ENCODE measurements at regions not wholly inside any gene's neighbourhood (a gene's known extent, or its start where the extent isn't known, plus 50 kb on each side); places are given as distances from the start of the nearest gene placed in this dataset.

- H3K36me3 Mint-ChIP-seq: no peaks in the 10 kb centered on the region
- H3K27ac Mint-ChIP-seq: no peak overlapping the region
- H3K9me3 ChIP-seq (ENCODE audit: low read length): no peaks in the 10 kb centered on the region
Measured at GRCh38 chr21:40901691-40902090, 54.7 kb upstream of the DSCAM start.

GRCh38 chr21:40902299-40902698 is 55.3 kb upstream of the DSCAM start:
- Mint-ChIP-seq H3K4me1 (no peaks in the 10 kb centered on the region), H3K36me3 (no peaks in the 10 kb centered on the region), H3K9me3 (peaks cover 0 to 12% (median 6%) of the 10 kb centered on the region in 5 donors), H3K4me3 (no peak overlapping the region), H3K27ac (no peak overlapping the region), H3K27me3 (peaks cover 0 to 4% of the 10 kb centered on the region in 2 donors)
- ChIA-PET POLR2A (no interaction called here), CTCF (no interaction called here)
- H3K27me3 ChIP-seq (ENCODE audit: insufficient read depth, low read length, poor library complexity, severe bottlenecking): no peaks in the 10 kb centered on the region
- H3K27ac ChIP-seq (ENCODE audit: low read depth, low read length): no peak overlapping the region
- H3K4me3 ChIP-seq (ENCODE audit: low read length): no peak overlapping the region
- no peak for DNase-seq
- no peaks in the 10 kb centered on the region for H3K36me3 ChIP-seq (ENCODE audit: insufficient read depth, low read length)
- H3K9me3 ChIP-seq (ENCODE audit: low read length): no peaks in the 10 kb centered on the region
- no peaks in the 10 kb centered on the region for H3K4me1 ChIP-seq (ENCODE audit: insufficient read depth, low read length)

More at GRCh38 chr21:40901691-40902090, 54.7 kb upstream of the DSCAM start:
- H3K36me3 ChIP-seq (ENCODE audit: insufficient read depth, low read length): no peaks in the 10 kb centered on the region
- H3K4me1 ChIP-seq (ENCODE audit: insufficient read depth, low read length): no peaks in the 10 kb centered on the region
- Mint-ChIP-seq H3K4me3 (no peak overlapping the region), H3K4me1 (no peaks in the 10 kb centered on the region), H3K27me3 (peaks cover 0 to 4% of the 10 kb centered on the region in 2 donors), H3K9me3 (peaks cover 0 to 14% (median 12%) of the 10 kb centered on the region in 5 donors)
- no peak for DNase-seq
- H3K27me3 ChIP-seq (ENCODE audit: insufficient read depth, low read length, poor library complexity, severe bottlenecking): no peaks in the 10 kb centered on the region
- ChIA-PET POLR2A (no interaction called here), CTCF (no interaction called here)
- no peak overlapping the region for H3K4me3 ChIP-seq (ENCODE audit: low read length)
- no peak overlapping the region for H3K27ac ChIP-seq (ENCODE audit: low read depth, low read length)

DNA sequence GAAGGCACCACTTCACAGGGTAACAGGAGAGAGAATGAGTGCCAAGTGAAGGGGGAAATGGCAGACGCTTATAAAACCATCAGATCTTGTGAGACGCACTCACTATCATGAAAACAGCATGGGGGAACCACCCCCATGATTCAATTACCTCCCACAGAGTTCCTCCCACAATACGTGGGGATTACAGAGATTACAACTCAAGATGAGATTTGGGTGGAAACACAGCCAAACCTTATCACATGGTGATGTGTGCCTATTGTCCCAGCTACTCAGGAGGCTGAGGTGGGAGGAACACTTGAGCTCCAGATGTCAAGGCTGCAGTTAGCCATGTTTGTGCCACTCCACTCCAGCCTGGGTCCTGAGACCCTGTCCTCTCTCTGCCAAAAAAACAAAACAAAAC is 56.0 kb upstream of the DSCAM start:
- no peaks in the 10 kb centered on the region for H3K4me1 ChIP-seq (ENCODE audit: insufficient read depth, low read length)
- H3K4me1 Mint-ChIP-seq: no peaks in the 10 kb centered on the region
- no peak overlapping the region for H3K27ac ChIP-seq (ENCODE audit: low read depth, low read length)
- H3K36me3 Mint-ChIP-seq: no peaks in the 10 kb centered on the region
- CTCF ChIA-PET: no interaction called here
- no peak overlapping the region for H3K27ac Mint-ChIP-seq
- no peaks in the 10 kb centered on the region for H3K9me3 ChIP-seq (ENCODE audit: low read length)
- H3K36me3 ChIP-seq (ENCODE audit: insufficient read depth, low read length): no peaks in the 10 kb centered on the region
- no peak overlapping the region for H3K4me3 ChIP-seq (ENCODE audit: low read length)
- POLR2A ChIA-PET: no interaction called here
- no peak for DNase-seq
- no peaks in the 10 kb centered on the region for H3K27me3 ChIP-seq (ENCODE audit: insufficient read depth, low read length, poor library complexity, severe bottlenecking)
- H3K4me3 Mint-ChIP-seq: no peak overlapping the region
- H3K9me3 Mint-ChIP-seq: peaks cover 0 to 12% (median 6%) of the 10 kb centered on the region in 5 donors
- H3K27me3 Mint-ChIP-seq: peaks cover 0 to 4% of the 10 kb centered on the region in 2 donors

DNA sequence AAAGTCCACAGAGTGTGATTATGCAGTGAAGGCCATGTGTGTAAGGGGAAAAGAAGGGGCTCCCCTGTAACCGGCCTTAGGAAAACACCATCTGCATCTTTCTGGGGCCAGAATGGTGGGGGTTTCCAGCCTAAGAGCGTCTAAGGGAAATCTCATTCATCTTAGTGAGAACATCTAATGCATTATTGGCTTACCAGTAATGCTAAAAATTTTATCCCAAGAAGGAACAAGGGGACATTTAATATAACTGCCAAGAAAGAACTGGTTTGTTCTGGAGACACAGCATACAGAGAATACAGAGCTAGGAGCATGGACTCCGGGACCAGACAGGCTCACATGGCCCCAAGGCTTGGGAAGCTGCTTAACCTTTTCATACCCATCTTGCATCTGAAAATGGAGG is 58.3 kb upstream of the DSCAM start:
- POLR2A ChIA-PET: no interaction called here
- no peak for DNase-seq
- Histone ChIP-seq H3K4me1 (ENCODE audit: insufficient read depth, low read length) (no peaks in the 10 kb centered on the region), H3K27me3 (ENCODE audit: insufficient read depth, low read length, poor library complexity, severe bottlenecking) (no peaks in the 10 kb centered on the region), H3K36me3 (ENCODE audit: insufficient read depth, low read length) (no peaks in the 10 kb centered on the region), H3K9me3 (ENCODE audit: low read length) (no peaks in the 10 kb centered on the region), H3K4me3 (ENCODE audit: low read length) (no peak overlapping the region), H3K27ac (ENCODE audit: low read depth, low read length) (no peak overlapping the region)
- Mint-ChIP-seq H3K9me3 (peaks cover 0 to 11% (median 2%) of the 10 kb centered on the region in 5 donors), H3K4me1 (no peaks in the 10 kb centered on the region), H3K27ac (peak overlapping the region in 1 of 8 donors; percentile 77), H3K27me3 (peaks cover 0 to 4% of the 10 kb centered on the region in 2 donors), H3K36me3 (no peaks in the 10 kb centered on the region), H3K4me3 (no peak overlapping the region)
- CTCF ChIA-PET: no interaction called here

GRCh38 chr21:40912375-40912774 is 65.4 kb upstream of the DSCAM start:
- Histone ChIP-seq H3K36me3 (ENCODE audit: insufficient read depth, low read length) (no peaks in the 10 kb centered on the region), H3K9me3 (ENCODE audit: low read length) (no peaks in the 10 kb centered on the region), H3K4me3 (ENCODE audit: low read length) (no peak overlapping the region), H3K4me1 (ENCODE audit: insufficient read depth, low read length) (no peaks in the 10 kb centered on the region), H3K27ac (ENCODE audit: low read depth, low read length) (no peak overlapping the region), H3K27me3 (ENCODE audit: insufficient read depth, low read length, poor library complexity, severe bottlenecking) (no peaks in the 10 kb centered on the region)
- POLR2A ChIA-PET: no interaction called here
- Mint-ChIP-seq H3K4me3 (no peak overlapping the region), H3K27me3 (no peaks in the 10 kb centered on the region), H3K4me1 (no peaks in the 10 kb centered on the region), H3K27ac (no peak overlapping the region), H3K9me3 (peaks cover 2 to 11% (median 5%) of the 10 kb centered on the region in 5 donors), H3K36me3 (peaks cover 0 to 1% (median 0%) of the 10 kb centered on the region in 3 donors)
- DNase-seq: no peak
- CTCF ChIA-PET: no interaction called here

- Histone ChIP-seq H3K27ac (ENCODE audit: low read depth, low read length) (no peak overlapping the region), H3K4me3 (ENCODE audit: low read length) (no peak overlapping the region), H3K9me3 (ENCODE audit: low read length) (no peaks in the 10 kb centered on the region), H3K36me3 (ENCODE audit: insufficient read depth, low read length) (no peaks in the 10 kb centered on the region), H3K27me3 (ENCODE audit: insufficient read depth, low read length, poor library complexity, severe bottlenecking) (no peaks in the 10 kb centered on the region), H3K4me1 (ENCODE audit: insufficient read depth, low read length) (no peaks in the 10 kb centered on the region)
- peaks cover 2 to 8% (median 7%) of the 10 kb centered on the region in 5 donors for H3K9me3 Mint-ChIP-seq
- CTCF ChIA-PET: no interaction called here
- H3K27ac Mint-ChIP-seq: no peak overlapping the region
- no peak overlapping the region for H3K4me3 Mint-ChIP-seq
- no peaks in the 10 kb centered on the region for H3K4me1 Mint-ChIP-seq
- H3K36me3 Mint-ChIP-seq: peaks cover 0 to 1% (median 0%) of the 10 kb centered on the region in 3 donors
- DNase-seq: no peak
- POLR2A ChIA-PET: no interaction called here
- no peaks in the 10 kb centered on the region for H3K27me3 Mint-ChIP-seq
Measured at GRCh38 chr21:40915114-40915513, 68.2 kb upstream of the DSCAM start.

DNA sequence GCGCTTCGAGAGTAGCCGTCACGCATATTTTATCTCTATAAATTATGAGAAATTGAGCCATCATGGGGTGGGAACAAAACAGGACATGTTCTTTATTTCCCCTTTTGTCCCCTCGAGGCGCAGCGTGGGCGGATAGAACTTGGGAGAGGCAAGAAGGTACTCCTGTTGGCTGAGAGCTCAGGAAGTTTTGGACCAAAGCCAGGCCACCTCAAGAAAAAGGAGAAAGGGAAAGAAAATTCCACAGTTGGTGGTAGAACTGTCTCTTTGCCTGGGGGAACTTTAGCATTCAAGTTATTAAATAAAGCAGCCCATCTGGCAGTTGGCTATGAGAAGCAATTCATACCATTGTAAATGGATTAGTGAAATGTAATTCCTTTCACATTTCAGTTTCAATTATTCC is 76.4 kb upstream of the DSCAM start:
- H3K9me3 ChIP-seq (ENCODE audit: low read length): no peaks in the 10 kb centered on the region
- no peaks in the 10 kb centered on the region for H3K4me1 Mint-ChIP-seq

DNA sequence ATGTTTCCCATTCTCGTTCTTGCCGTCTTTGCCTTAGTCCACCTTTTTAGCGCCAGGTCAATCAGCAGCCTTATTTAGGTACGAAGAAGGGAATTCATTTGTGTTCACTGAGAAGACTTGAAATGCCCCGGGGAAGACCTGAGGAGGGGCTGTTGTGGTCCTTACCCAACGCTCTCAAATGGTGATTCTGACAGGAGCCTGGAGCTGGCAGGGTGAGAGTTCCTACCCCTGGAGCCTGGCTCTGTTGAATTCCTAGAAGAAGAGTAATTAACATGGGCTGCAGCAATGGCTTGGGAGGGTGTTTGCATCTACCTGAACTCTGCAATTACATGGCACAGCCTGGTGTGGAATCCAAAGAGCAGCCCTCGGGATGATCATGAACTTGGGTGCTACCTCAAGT is 76.9 kb upstream of the DSCAM start:
- no peak for DNase-seq
- Histone ChIP-seq H3K36me3 (ENCODE audit: insufficient read depth, low read length) (no peaks in the 10 kb centered on the region), H3K9me3 (ENCODE audit: low read length) (no peaks in the 10 kb centered on the region), H3K27me3 (ENCODE audit: insufficient read depth, low read length, poor library complexity, severe bottlenecking) (no peaks in the 10 kb centered on the region), H3K27ac (ENCODE audit: low read depth, low read length) (no peak overlapping the region), H3K4me1 (ENCODE audit: insufficient read depth, low read length) (no peaks in the 10 kb centered on the region), H3K4me3 (ENCODE audit: low read length) (no peak overlapping the region)
- CTCF ChIA-PET: no interaction called here
- H3K9me3 Mint-ChIP-seq: peaks cover 8 to 13% (median 10%) of the 10 kb centered on the region in 5 donors
- no peak overlapping the region for H3K27ac Mint-ChIP-seq
- H3K36me3 Mint-ChIP-seq: no peaks in the 10 kb centered on the region
- no peak overlapping the region for H3K4me3 Mint-ChIP-seq
- POLR2A ChIA-PET: no interaction called here
- H3K27me3 Mint-ChIP-seq: no peaks in the 10 kb centered on the region
- H3K4me1 Mint-ChIP-seq: no peaks in the 10 kb centered on the region

More for the DNA sequence above, 76.4 kb upstream of the DSCAM start:
- no peaks in the 10 kb centered on the region for H3K4me1 ChIP-seq (ENCODE audit: insufficient read depth, low read length)
- no peak overlapping the region for H3K27ac ChIP-seq (ENCODE audit: low read depth, low read length)
- Mint-ChIP-seq H3K36me3 (no peaks in the 10 kb centered on the region), H3K9me3 (peaks cover 5 to 12% (median 7%) of the 10 kb centered on the region in 5 donors), H3K4me3 (no peak overlapping the region), H3K27ac (no peak overlapping the region), H3K27me3 (no peaks in the 10 kb centered on the region)
- H3K36me3 ChIP-seq (ENCODE audit: insufficient read depth, low read length): no peaks in the 10 kb centered on the region
- no peak for DNase-seq
- H3K27me3 ChIP-seq (ENCODE audit: insufficient read depth, low read length, poor library complexity, severe bottlenecking): no peaks in the 10 kb centered on the region
- ChIA-PET POLR2A (no interaction called here), CTCF (no interaction called here)
- no peak overlapping the region for H3K4me3 ChIP-seq (ENCODE audit: low read length)

DNA sequence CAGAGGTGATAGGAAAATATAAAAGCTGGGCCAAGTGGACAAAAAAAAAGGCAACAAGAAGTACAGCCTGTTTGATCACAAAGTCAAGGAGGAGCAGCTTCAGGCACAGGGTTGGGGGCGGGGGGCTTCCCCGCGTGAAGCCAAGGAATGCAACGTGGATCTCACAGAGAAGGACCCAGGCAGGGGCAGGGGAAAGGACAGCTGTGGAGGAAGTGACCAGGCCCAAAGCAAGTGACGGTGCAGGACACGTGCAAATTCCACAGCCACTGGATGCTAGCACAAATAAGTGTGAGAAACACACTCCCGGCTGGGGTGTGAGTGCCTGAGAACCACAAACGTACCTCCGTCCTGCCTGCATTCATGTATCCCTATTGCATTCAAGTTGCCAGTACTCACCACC is 77.7 kb upstream of the DSCAM start:
- Mint-ChIP-seq H3K4me3 (no peak overlapping the region), H3K4me1 (no peaks in the 10 kb centered on the region), H3K27ac (no peak overlapping the region), H3K9me3 (peaks cover 11 to 13% (median 13%) of the 10 kb centered on the region in 5 donors), H3K27me3 (no peaks in the 10 kb centered on the region), H3K36me3 (no peaks in the 10 kb centered on the region)
- Histone ChIP-seq H3K9me3 (ENCODE audit: low read length) (no peaks in the 10 kb centered on the region), H3K36me3 (ENCODE audit: insufficient read depth, low read length) (no peaks in the 10 kb centered on the region), H3K27ac (ENCODE audit: low read depth, low read length) (no peak overlapping the region), H3K4me3 (ENCODE audit: low read length) (no peak overlapping the region), H3K4me1 (ENCODE audit: insufficient read depth, low read length) (no peaks in the 10 kb centered on the region), H3K27me3 (ENCODE audit: insufficient read depth, low read length, poor library complexity, severe bottlenecking) (no peaks in the 10 kb centered on the region)
- POLR2A ChIA-PET: no interaction called here
- CTCF ChIA-PET: no interaction called here
- no peak for DNase-seq

All from CD8-positive, alpha-beta memory T cell (primary cell).